ENCODE measurements at regions not wholly inside any gene's neighbourhood (a gene's known extent, or its start where the extent isn't known, plus 50 kb on each side); places are given as distances from the start of the nearest gene placed in this dataset.

DNA sequence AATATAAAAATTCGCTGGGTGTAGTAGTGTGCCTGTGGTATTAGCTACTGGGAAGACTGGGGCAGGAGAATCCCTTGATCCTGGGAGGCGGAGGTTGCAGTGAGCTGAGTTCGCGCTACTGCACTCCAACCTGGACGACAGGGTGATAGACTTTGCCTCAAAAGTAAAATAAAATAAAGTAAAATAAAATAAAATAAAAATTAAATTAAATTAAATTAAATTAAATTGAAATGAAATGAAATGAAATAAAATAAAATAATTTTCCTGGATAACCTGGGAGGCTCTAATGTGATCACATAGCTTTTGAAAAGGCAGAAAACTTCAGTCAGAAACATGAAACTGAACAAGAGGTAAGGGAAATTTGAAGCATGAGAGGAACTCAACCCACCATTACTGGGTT, 818.4 kb upstream of the ATXN7L3B start:
- H3K27ac ChIP-seq (ENCODE audit: low read length): no peak overlapping the region
- no peaks in the 10 kb centered on the region for H3K36me3 ChIP-seq (ENCODE audit: control insufficient read depth in 2 of 2, extremely low read depth in 1 of 2, insufficient read depth in 1 of 2, low read length in 1 of 2)
- WGBS (ENCODE audit: insufficient coverage): no CpG with 5 or more reads among the region's 5 CpGs
- CTCF ChIA-PET: no interaction called here
- POLR2A ChIA-PET: no interaction called here
- H3K36me3 Mint-ChIP-seq: no peaks in the 10 kb centered on the region
- H3K9me3 Mint-ChIP-seq: peaks cover 0 to 4% (median 4%) of the 10 kb centered on the region in 3 donors
- DNase-seq (no peak), ATAC-seq (replicated peaks in 1 of 4) (no peak)
- H3K27me3 Mint-ChIP-seq: no peaks in the 10 kb centered on the region
- no peak overlapping the region for H3K4me3 ChIP-seq (ENCODE audit: control insufficient read depth in 1 of 2, extremely low read depth in 1 of 2, low read length in 1 of 2)
- no peaks in the 10 kb centered on the region for H3K27me3 ChIP-seq (replicated peaks in 1 of 2; ENCODE audit: control insufficient read depth in 2 of 2, extremely low read depth in 1 of 2, insufficient read depth in 2 of 2, low read length in 1 of 2)
- no peaks in the 10 kb centered on the region for H3K9me3 ChIP-seq
- no peak overlapping the region for H3K4me3 Mint-ChIP-seq
- H3K4me1 ChIP-seq (ENCODE audit: control insufficient read depth in 1 of 2, extremely low read depth in 1 of 2, insufficient read depth in 2 of 2, low read length in 2 of 2): no peaks in the 10 kb centered on the region
- no peak overlapping the region for H3K27ac Mint-ChIP-seq
- no peaks in the 10 kb centered on the region for H3K4me1 Mint-ChIP-seq

DNA sequence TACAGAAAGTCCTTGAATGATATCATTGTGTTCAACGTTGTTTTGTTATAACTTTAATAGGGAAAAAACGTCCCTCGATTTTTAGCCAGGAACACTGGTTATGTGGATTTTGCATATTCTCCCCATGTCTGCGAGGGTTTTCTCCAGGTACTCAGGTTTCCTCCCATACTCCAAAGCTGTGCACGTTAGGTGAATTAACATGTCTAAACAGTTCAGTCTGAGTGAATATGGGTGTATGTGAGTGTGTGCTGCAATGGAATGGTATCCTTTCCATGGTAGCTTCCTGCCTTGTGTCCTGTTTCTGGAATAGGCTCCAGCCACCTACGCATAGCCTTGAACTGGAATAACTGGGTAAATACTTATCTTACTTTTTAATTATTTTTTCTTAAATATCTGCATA, 810.8 kb upstream of the ATXN7L3B start:
- Mint-ChIP-seq H3K36me3 (no peaks in the 10 kb centered on the region), H3K4me1 (no peaks in the 10 kb centered on the region), H3K9me3 (peaks cover 0 to 7% (median 4%) of the 10 kb centered on the region in 3 donors), H3K27me3 (no peaks in the 10 kb centered on the region), H3K27ac (no peak overlapping the region), H3K4me3 (no peak overlapping the region)
- H3K9me3 ChIP-seq: peaks cover 3% of the 10 kb centered on the region
- H3K36me3 ChIP-seq (ENCODE audit: control insufficient read depth in 2 of 2, extremely low read depth in 1 of 2, insufficient read depth in 1 of 2, low read length in 1 of 2): no peaks in the 10 kb centered on the region
- no peaks in the 10 kb centered on the region for H3K27me3 ChIP-seq (replicated peaks in 1 of 2; ENCODE audit: control insufficient read depth in 2 of 2, extremely low read depth in 1 of 2, insufficient read depth in 2 of 2, low read length in 1 of 2)
- no peak overlapping the region for H3K27ac ChIP-seq (ENCODE audit: low read length)
- ChIA-PET POLR2A (no interaction called here), CTCF (no interaction called here)
- WGBS (ENCODE audit: insufficient coverage): no CpG with 5 or more reads among the region's 6 CpGs
- H3K4me3 ChIP-seq (ENCODE audit: control insufficient read depth in 1 of 2, extremely low read depth in 1 of 2, low read length in 1 of 2): no peak overlapping the region
- ATAC-seq (replicated peaks in 1 of 4) (no peak), DNase-seq (no peak)
- H3K4me1 ChIP-seq (ENCODE audit: control insufficient read depth in 1 of 2, extremely low read depth in 1 of 2, insufficient read depth in 2 of 2, low read length in 2 of 2): no peaks in the 10 kb centered on the region

DNA sequence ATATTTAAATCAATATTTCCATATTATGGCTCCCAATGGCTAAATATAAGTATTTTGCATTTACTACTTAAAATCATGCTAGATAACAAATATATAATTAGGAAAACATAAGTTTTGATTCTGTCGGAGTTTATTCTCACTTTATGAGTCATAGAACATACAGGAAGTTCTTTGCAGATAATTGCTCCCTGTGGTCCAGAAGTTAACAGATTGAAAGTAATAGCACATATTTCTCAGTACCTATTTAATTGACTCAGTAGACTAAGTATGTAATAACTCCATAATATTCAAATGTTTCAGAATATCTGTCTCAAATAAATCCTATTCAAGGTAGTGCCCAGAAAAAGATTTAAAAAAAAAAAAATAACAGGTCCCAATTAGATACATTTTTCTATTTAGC, 806.0 kb upstream of the ATXN7L3B start:
- H3K36me3 Mint-ChIP-seq: no peaks in the 10 kb centered on the region
- ATAC-seq (replicated peaks in 1 of 4) (no peak), DNase-seq (no peak)
- no peaks in the 10 kb centered on the region for H3K4me1 Mint-ChIP-seq
- no peak overlapping the region for H3K4me3 Mint-ChIP-seq
- H3K9me3 Mint-ChIP-seq: peaks cover 0 to 3% (median 1%) of the 10 kb centered on the region in 3 donors
- no peak overlapping the region for H3K27ac Mint-ChIP-seq
- WGBS (ENCODE audit: insufficient coverage): no CpG with 5 or more reads among the region's 1 CpG
- Histone ChIP-seq H3K27me3 (replicated peaks in 1 of 2; ENCODE audit: control insufficient read depth in 2 of 2, extremely low read depth in 1 of 2, insufficient read depth in 2 of 2, low read length in 1 of 2) (no peaks in the 10 kb centered on the region), H3K36me3 (ENCODE audit: control insufficient read depth in 2 of 2, extremely low read depth in 1 of 2, insufficient read depth in 1 of 2, low read length in 1 of 2) (no peaks in the 10 kb centered on the region), H3K4me3 (ENCODE audit: control insufficient read depth in 1 of 2, extremely low read depth in 1 of 2, low read length in 1 of 2) (no peak overlapping the region), H3K27ac (ENCODE audit: low read length) (no peak overlapping the region), H3K9me3 (peaks cover 3% of the 10 kb centered on the region), H3K4me1 (ENCODE audit: control insufficient read depth in 1 of 2, extremely low read depth in 1 of 2, insufficient read depth in 2 of 2, low read length in 2 of 2) (no peaks in the 10 kb centered on the region)
- ChIA-PET POLR2A (no interaction called here), CTCF (no interaction called here)
- no peaks in the 10 kb centered on the region for H3K27me3 Mint-ChIP-seq

DNA sequence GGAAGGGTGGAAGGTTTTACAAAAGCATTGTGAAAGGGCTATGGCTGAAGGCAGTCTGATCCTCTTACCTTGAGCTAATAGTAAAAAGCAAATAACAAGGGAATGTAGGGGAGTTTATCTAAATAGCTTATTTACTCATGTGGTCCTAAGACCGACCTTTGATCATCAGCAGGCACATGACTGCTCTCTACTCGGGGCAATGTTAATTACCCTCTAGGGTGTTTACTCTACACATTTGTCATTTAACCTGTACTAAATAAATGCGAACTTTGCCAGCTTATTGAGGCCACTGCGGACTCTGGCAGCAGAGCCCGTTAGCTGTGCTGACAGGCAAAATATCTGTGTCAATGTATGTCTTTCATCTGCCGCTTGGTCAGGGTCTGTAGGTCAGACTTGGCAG, 768.3 kb upstream of the ATXN7L3B start:
- no peaks in the 10 kb centered on the region for H3K9me3 ChIP-seq
- Mint-ChIP-seq H3K9me3 (peaks cover 7 to 14% (median 9%) of the 10 kb centered on the region in 3 donors), H3K27ac (no peak overlapping the region), H3K36me3 (no peaks in the 10 kb centered on the region), H3K27me3 (no peaks in the 10 kb centered on the region), H3K4me1 (no peaks in the 10 kb centered on the region), H3K4me3 (no peak overlapping the region)
- no peak for ATAC-seq (replicated peaks in 1 of 4)
- no peak overlapping the region for H3K4me3 ChIP-seq (ENCODE audit: control insufficient read depth in 1 of 2, extremely low read depth in 1 of 2, low read length in 1 of 2)
- no peak for DNase-seq
- no peak overlapping the region for H3K27ac ChIP-seq (ENCODE audit: low read length)
- POLR2A ChIA-PET: no interaction called here
- CTCF ChIA-PET: interaction anchor here in 1 of 2 donors (0.6 kb wide), 1 partner anchor 22 kb away, joined by 3 read pairs; no protein-coding TSS in a partner anchor
- no peaks in the 10 kb centered on the region for H3K27me3 ChIP-seq (replicated peaks in 1 of 2; ENCODE audit: control insufficient read depth in 2 of 2, extremely low read depth in 1 of 2, insufficient read depth in 2 of 2, low read length in 1 of 2)
- no peaks in the 10 kb centered on the region for H3K36me3 ChIP-seq (ENCODE audit: control insufficient read depth in 2 of 2, extremely low read depth in 1 of 2, insufficient read depth in 1 of 2, low read length in 1 of 2)
- no peaks in the 10 kb centered on the region for H3K4me1 ChIP-seq (ENCODE audit: control insufficient read depth in 1 of 2, extremely low read depth in 1 of 2, insufficient read depth in 2 of 2, low read length in 2 of 2)
- WGBS (ENCODE audit: insufficient coverage): no CpG with 5 or more reads among the region's 6 CpGs

DNA sequence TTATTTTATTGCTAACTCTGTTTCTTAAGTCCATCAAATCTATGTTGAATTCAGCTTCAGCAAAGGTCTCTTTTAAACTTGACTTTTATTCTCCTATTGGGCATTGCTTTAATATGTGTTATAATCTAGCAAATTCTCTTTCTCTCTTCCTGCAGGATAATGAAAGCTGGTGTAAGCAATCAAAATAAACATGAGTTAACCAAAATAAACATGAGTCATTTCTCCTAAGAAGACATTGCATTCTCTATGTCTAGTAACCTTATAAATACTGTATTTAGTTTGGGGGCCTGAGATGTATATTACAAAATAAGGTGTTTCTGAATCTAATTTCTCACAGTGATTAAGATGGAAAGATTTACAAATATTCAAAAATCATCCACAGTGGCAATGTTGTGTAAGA, 739.1 kb upstream of the ATXN7L3B start:
- DNase-seq: no peak
- H3K9me3 ChIP-seq: peaks cover 3% of the 10 kb centered on the region
- Mint-ChIP-seq H3K27me3 (no peaks in the 10 kb centered on the region), H3K4me3 (no peak overlapping the region), H3K27ac (no peak overlapping the region), H3K9me3 (peaks cover 17 to 27% (median 18%) of the 10 kb centered on the region in 3 donors), H3K4me1 (no peaks in the 10 kb centered on the region), H3K36me3 (no peaks in the 10 kb centered on the region)
- H3K4me1 ChIP-seq (ENCODE audit: control insufficient read depth in 1 of 2, extremely low read depth in 1 of 2, insufficient read depth in 2 of 2, low read length in 2 of 2): no peaks in the 10 kb centered on the region
- H3K36me3 ChIP-seq (ENCODE audit: control insufficient read depth in 2 of 2, extremely low read depth in 1 of 2, insufficient read depth in 1 of 2, low read length in 1 of 2): no peaks in the 10 kb centered on the region
- POLR2A ChIA-PET: no interaction called here
- CTCF ChIA-PET: no interaction called here
- H3K27ac ChIP-seq (ENCODE audit: low read length): no peak overlapping the region
- H3K4me3 ChIP-seq (ENCODE audit: control insufficient read depth in 1 of 2, extremely low read depth in 1 of 2, low read length in 1 of 2): no peak overlapping the region
- no peak for ATAC-seq (replicated peaks in 1 of 4)
- H3K27me3 ChIP-seq (replicated peaks in 1 of 2; ENCODE audit: control insufficient read depth in 2 of 2, extremely low read depth in 1 of 2, insufficient read depth in 2 of 2, low read length in 1 of 2): no peaks in the 10 kb centered on the region

DNA sequence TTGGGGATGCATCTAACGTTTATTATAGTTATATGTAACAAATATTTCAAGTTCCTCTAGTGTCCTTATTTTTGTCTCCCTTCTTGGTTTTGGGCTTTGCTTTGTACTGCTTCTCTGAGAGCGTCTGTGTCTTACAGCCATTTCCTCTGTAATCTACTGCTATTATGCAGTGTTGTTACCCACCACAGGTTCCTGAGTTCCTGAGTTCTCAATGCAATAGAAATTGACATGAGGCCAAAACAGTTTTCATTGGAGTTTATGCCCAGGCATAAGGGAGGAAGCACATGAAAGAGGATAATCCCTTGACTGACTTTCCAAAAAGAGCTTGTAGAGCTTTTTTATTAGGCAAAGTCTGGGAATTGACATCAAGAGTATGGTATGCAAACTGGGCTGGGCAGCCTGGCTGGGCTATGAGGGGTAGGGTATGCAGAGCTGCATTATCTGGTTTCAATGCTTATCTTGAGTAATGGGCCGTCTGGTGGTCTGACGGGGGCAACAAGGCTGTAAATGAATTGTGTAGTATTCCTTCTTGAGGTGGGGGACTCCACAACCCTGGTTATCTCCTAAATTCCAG, 722.5 kb upstream of the ATXN7L3B start:
- Histone ChIP-seq H3K36me3 (ENCODE audit: control insufficient read depth in 2 of 2, extremely low read depth in 1 of 2, insufficient read depth in 1 of 2, low read length in 1 of 2) (no peaks in the 10 kb centered on the region), H3K27me3 (replicated peaks in 1 of 2; ENCODE audit: control insufficient read depth in 2 of 2, extremely low read depth in 1 of 2, insufficient read depth in 2 of 2, low read length in 1 of 2) (no peaks in the 10 kb centered on the region), H3K4me3 (ENCODE audit: control insufficient read depth in 1 of 2, extremely low read depth in 1 of 2, low read length in 1 of 2) (no peak overlapping the region), H3K4me1 (ENCODE audit: control insufficient read depth in 1 of 2, extremely low read depth in 1 of 2, insufficient read depth in 2 of 2, low read length in 2 of 2) (no peaks in the 10 kb centered on the region), H3K27ac (ENCODE audit: low read length) (no peak overlapping the region), H3K9me3 (no peaks in the 10 kb centered on the region)
- no peak for DNase-seq
- H3K4me3 Mint-ChIP-seq: no peak overlapping the region
- no CpG with 5 or more reads among the region's 4 CpGs for WGBS (ENCODE audit: insufficient coverage)
- H3K36me3 Mint-ChIP-seq: no peaks in the 10 kb centered on the region
- no peak overlapping the region for H3K27ac Mint-ChIP-seq
- CTCF ChIA-PET: no interaction called here
- no peak for ATAC-seq (replicated peaks in 1 of 4)
- H3K9me3 Mint-ChIP-seq: peaks cover 3 to 12% (median 6%) of the 10 kb centered on the region in 3 donors
- no peaks in the 10 kb centered on the region for H3K4me1 Mint-ChIP-seq
- POLR2A ChIA-PET: no interaction called here
- H3K27me3 Mint-ChIP-seq: no peaks in the 10 kb centered on the region

DNA sequence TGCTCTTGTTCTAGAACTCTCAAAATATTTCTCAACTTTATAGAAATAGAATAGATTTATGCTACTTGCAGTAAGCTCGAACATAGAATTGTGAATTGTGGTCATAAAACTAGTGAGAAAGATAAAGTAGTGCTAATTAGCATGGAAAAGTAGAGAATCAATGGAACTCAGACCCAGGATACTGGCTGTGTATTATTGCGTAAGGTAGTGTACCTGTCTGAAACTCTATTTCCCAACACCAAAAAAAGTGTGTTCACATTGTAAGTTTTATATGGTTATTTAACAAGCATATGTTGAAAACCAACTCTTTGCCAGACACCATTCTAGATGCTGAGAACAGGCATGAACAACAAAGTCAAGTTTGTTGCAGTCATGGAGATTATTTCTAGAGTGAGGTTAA, 720.5 kb upstream of the ATXN7L3B start:
- 57% methylated on average over 1 of the region's 2 CpGs for WGBS (ENCODE audit: insufficient coverage)
- Mint-ChIP-seq H3K27ac (no peak overlapping the region), H3K27me3 (no peaks in the 10 kb centered on the region), H3K4me1 (no peaks in the 10 kb centered on the region), H3K4me3 (no peak overlapping the region), H3K9me3 (peaks cover 3 to 18% (median 11%) of the 10 kb centered on the region in 3 donors), H3K36me3 (no peaks in the 10 kb centered on the region)
- DNase-seq (no peak), ATAC-seq (replicated peaks in 1 of 4) (no peak)
- CTCF ChIA-PET: no interaction called here
- Histone ChIP-seq H3K27ac (ENCODE audit: low read length) (no peak overlapping the region), H3K9me3 (no peaks in the 10 kb centered on the region), H3K36me3 (ENCODE audit: control insufficient read depth in 2 of 2, extremely low read depth in 1 of 2, insufficient read depth in 1 of 2, low read length in 1 of 2) (no peaks in the 10 kb centered on the region), H3K4me1 (ENCODE audit: control insufficient read depth in 1 of 2, extremely low read depth in 1 of 2, insufficient read depth in 2 of 2, low read length in 2 of 2) (no peaks in the 10 kb centered on the region), H3K27me3 (replicated peaks in 1 of 2; ENCODE audit: control insufficient read depth in 2 of 2, extremely low read depth in 1 of 2, insufficient read depth in 2 of 2, low read length in 1 of 2) (no peaks in the 10 kb centered on the region), H3K4me3 (ENCODE audit: control insufficient read depth in 1 of 2, extremely low read depth in 1 of 2, low read length in 1 of 2) (no peak overlapping the region)
- POLR2A ChIA-PET: no interaction called here

Data from T-cell (primary cell).